Subcutaneous abdominal adipose tissue (tissue), 5 donors: ENCODE measurements at regions not wholly inside any gene's neighbourhood (a gene's known extent, or its start where the extent isn't known, plus 50 kb on each side); places are given as distances from the start of the nearest gene placed in this dataset.

Source experiments
- H3K27ac ChIP-seq: one replicate; pipeline ENCODE4 v1.7.0; 2013; ENCODE audit warnings: low read depth, mild to moderate bottlenecking, inconsistent platforms, low read length, moderate library complexity
- H3K27me3 ChIP-seq, 5 donors: one replicate each; pipeline ENCODE4 v1.7.0; 2013; ENCODE audit warnings: low read length in 5 of 5, inconsistent platforms in 1 of 5; ENCODE audit not compliant: control insufficient read depth in 5 of 5, insufficient read depth in 4 of 5
- H3K36me3 ChIP-seq, 5 donors: one replicate each; pipeline ENCODE4 v1.7.0; 2013; ENCODE audit warnings: low read length in 5 of 5; ENCODE audit not compliant: control insufficient read depth in 5 of 5, insufficient read depth in 5 of 5
- H3K4me1 ChIP-seq, 5 donors: one replicate each; pipeline ENCODE4 v1.7.0; 2013; ENCODE audit warnings: low read length in 5 of 5, mild to moderate bottlenecking in 3 of 5, moderate library complexity in 1 of 5; ENCODE audit not compliant: control insufficient read depth in 5 of 5, insufficient read depth in 5 of 5
- H3K4me3 ChIP-seq, 5 donors: one replicate each; pipeline ENCODE4 v1.7.0; 2013; ENCODE audit warnings: low read length in 5 of 5, low read depth in 1 of 5
- H3K9ac ChIP-seq, 5 donors: one replicate each; pipeline ENCODE4 v1.7.0; 2013; ENCODE audit warnings: low read length in 5 of 5, mild to moderate bottlenecking in 4 of 5, moderate library complexity in 3 of 5
- H3K9me3 ChIP-seq, 5 donors: one replicate each; pipeline ENCODE4 v1.7.0; 2013; ENCODE audit warnings: low read length in 5 of 5; ENCODE audit not compliant: control insufficient read depth in 5 of 5
- donor health status: healthy.
- donor health status: healthy.
- donor health status: healthy.
- donor health status: healthy.
- donor health status: healthy.

DNA sequence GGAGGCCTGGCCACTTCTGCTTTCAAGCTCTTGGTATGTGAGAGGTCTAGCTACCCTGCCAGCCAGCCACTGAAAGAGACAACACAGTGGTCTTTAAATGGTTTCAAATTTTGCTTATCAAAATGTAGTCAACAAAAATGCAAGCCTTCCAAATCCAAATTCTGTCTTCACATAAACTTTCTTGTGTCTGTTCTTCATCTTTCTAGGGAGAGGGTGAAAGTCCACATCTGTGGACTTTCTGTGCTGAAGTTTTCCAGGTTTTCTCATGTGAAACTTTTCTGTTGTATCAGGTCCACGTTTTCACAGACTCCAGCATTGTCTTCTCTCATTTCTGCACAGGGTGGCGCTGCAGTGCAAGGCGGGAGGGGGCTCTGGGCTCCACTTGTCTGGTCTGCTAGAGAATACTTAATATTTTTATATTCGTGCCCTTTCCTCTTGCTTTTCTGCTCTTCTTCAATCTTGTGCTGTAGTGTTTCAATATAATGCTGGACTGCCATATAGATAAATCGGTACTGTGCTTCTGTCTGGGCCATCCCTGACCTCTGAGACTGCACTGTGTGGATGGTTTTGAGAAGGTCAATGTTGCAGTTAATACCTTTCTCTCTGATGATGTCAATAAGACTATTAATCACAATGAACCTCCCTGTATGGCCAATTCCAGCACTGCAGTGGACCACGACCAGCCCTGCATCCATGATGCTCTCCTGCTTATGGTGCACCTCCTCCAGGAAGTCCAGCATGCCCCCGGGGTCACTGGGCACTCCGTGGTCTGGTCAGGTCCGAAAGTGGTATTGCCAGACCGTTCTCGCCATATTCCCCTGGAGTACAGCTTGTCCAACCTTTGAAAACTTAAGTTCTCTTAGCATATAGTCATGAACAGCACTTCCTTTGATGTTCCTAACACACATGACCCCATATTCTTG lies 161.6 kb upstream of the TNFAIP3 start:
- no peak overlapping the region for H3K4me3 ChIP-seq
- H3K9me3 ChIP-seq = no peaks in the 10 kb centered on the region
- H3K9ac ChIP-seq = no peak overlapping the region
- peaks cover 0 to 18% (median 9%) of the 10 kb centered on the region in 5 donors for H3K4me1 ChIP-seq
- H3K27me3 ChIP-seq = no peaks in the 10 kb centered on the region
- no peak overlapping the region for H3K27ac ChIP-seq
- H3K36me3 ChIP-seq = no peaks in the 10 kb centered on the region

DNA sequence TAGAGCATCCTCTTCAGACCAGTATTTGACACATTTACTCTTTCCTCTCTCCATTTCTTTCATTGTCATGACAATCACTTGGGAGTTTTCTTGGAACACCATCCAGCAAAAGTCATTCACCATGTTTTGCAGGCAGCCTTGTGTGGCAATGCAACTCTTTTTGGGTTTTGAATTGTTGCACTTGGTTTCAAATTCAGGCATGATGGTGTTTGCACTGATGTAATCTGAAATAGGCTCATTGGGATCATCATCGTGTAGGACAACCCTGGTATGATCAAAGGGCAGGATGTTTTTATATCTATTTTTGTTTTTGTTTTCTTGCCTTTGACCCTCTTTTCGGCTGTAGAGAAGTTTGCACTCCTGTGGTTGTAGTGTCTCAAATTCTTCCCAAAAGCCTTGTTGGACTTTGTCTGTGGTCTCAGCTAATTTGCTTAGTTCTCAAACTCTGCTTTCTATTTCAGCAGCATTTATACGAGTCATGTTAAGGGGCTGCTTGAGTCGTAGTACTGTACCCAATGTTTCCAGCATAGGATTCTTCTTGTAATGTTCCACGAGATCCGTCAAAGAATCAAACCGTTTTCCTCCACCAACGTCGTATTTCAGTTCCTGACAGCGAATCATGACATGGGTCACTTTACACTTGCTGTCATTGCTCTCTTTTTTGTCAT lies 160.8 kb upstream of the TNFAIP3 start:
- Histone ChIP-seq H3K9ac (no peak overlapping the region), H3K27ac (no peak overlapping the region), H3K9me3 (no peaks in the 10 kb centered on the region), H3K36me3 (no peaks in the 10 kb centered on the region), H3K4me1 (peaks cover 0 to 11% (median 9%) of the 10 kb centered on the region in 5 donors), H3K27me3 (no peaks in the 10 kb centered on the region), H3K4me3 (no peak overlapping the region)

DNA sequence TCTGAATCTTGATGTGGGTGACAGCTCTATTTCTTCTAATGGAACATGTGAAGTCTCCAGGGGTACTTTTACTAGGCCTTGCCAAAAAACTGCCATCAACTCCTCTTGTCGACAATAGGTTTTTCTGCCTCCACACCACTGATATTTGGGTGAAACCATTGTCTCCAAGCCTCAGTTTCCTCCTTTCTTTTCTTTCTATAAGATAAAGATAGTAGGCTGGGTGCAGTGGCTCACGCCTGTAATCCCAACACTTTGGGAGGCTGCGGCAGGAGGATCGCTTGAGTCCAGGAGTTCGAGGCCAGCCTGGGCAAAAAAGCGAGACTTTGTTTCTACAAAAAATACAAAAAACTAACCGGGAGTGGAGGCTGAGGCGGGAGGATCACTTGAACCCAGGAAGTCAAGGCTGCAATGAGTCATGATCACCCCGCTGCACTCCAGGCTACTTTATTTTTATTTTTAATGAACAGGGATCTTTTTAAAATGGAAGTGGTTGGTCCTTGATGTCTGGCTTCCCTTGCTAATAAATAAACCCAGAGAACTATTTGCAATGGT lies 159.9 kb upstream of the TNFAIP3 start:
- Histone ChIP-seq H3K4me3 (no peak overlapping the region), H3K36me3 (no peaks in the 10 kb centered on the region), H3K9ac (peak overlapping the region in 1 of 5 donors; percentile 17), H3K27me3 (no peaks in the 10 kb centered on the region), H3K4me1 (peaks cover 0 to 10% (median 9%) of the 10 kb centered on the region in 5 donors), H3K27ac (no peak overlapping the region), H3K9me3 (no peaks in the 10 kb centered on the region)

DNA sequence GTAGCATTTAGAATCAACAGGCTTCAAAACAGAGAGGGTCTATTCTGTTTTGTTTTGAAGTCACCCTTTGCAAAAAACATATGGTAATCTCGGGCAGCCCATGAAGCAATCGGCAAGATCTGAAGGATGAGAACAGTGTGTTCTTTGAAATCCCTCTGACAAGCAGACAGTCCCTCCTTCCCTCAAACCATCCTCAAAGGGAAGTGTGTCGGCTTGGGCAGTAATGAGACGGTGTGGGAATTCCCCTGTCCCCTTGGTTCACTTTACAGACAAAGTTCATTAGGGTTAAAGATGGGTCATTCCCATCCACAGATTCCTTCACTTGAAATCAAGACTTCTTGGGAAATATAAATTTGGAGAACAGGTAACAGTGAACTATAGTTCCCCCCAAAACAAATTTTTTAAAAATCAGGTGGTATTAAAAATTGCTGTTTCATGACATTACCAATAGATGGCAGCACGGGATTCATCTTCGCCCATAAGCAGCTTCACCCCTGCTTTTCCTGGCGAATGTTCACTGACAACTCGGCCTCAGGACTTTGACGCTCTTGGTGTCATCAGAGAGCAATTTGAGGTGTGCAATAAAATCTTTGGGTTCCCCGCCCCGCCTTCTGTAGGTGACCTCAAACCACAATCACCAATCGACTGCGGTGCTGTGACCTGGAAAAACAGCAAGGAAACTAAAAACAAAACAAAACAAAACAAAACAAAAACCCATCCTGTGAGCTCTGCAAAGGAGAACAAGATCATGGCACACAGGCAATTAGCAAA lies 159.3 kb upstream of the TNFAIP3 start:
- Histone ChIP-seq H3K4me3 (peak overlapping the region in 4 of 5 donors; percentile 16 to 47 (median 40)), H3K36me3 (no peaks in the 10 kb centered on the region), H3K27me3 (no peaks in the 10 kb centered on the region), H3K27ac (no peak overlapping the region), H3K9ac (peak overlapping the region in 1 of 5 donors; percentile 17), H3K4me1 (peaks cover 0 to 10% (median 9%) of the 10 kb centered on the region in 5 donors), H3K9me3 (no peaks in the 10 kb centered on the region)

DNA sequence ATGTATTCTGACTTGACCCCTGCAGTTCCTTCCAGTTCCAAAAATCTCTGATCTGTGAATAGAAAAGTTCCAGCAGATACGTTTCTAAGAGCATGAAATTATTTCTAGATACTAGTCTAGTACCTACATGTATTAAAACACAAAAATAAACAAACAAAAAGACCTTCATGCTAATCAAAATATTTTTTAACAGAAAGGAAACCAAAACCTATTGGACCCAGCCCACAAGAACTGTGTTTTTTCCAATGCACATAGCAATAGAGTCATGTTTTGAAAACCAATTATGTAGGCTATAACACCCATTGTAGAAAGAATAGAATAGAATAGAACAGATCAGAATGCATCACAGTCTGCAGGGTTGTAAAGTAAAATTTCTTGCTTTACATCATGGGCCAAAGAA lies 158.6 kb upstream of the TNFAIP3 start:
- H3K4me3 ChIP-seq = no peak overlapping the region
- H3K9me3 ChIP-seq = no peaks in the 10 kb centered on the region
- no peak overlapping the region for H3K9ac ChIP-seq
- H3K27me3 ChIP-seq = no peaks in the 10 kb centered on the region
- no peak overlapping the region for H3K27ac ChIP-seq
- H3K36me3 ChIP-seq = no peaks in the 10 kb centered on the region
- H3K4me1 ChIP-seq = peaks cover 0 to 10% (median 9%) of the 10 kb centered on the region in 5 donors

DNA sequence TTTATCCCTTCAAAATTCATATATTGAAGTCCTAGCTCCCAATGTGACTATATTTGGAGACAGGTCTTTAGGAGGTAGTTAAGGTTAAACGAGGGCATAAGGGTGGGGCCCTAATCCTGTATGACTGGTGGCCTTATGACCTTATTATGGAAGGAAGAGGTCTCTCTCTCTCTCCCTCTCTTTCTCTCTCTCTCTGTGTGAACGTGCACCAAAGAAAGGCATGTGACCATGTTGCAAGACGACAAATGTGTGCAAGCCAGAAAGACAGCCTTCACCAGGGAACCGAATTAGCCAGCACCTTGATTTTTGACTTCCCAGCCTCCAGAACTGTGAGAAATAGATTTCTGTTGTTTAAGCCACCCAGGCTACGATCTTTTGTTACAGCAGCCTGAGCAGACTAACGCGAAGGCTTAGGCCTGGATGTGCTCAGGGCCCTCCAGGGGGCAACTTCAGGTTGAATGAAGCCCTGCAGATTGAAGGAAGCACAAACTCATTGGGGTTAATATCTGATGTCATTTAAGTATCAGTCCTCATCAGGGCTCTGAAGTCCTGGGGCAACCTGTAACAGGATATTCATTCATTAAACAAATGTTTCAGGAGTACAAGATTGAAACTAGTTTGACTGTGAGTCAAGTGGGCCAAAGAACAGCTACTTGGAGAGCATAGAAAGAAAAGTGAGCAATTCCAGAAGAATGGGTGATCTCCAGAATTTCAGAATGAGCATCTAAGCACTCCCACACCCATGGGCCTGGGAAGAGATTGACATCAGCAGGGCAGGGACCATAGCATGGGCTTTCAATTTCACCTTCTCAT lies 157.4 kb upstream of the TNFAIP3 start:
- Histone ChIP-seq H3K36me3 (no peaks in the 10 kb centered on the region), H3K9me3 (no peaks in the 10 kb centered on the region), H3K27ac (no peak overlapping the region), H3K4me3 (no peak overlapping the region), H3K27me3 (no peaks in the 10 kb centered on the region), H3K4me1 (peaks cover 0 to 10% (median 9%) of the 10 kb centered on the region in 5 donors), H3K9ac (no peak overlapping the region)

DNA sequence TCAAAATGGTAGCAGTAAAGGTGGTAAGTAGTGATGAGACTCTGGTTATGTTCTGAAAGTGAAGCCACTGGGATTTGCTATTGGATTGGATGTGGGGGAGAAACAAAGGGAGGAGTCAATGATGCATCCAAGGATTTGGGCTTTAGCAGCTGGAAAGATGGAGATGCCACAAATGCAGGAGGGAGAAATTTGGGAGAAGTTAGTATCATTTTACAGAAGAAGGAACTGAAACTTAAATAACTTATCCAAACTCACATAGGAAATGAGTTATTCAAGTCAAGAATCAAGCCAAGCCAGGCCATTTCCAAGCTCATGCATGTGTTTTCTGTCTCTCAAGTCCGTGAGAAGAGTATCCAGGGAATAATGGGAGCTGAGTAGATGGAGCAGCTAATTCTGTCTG lies 155.1 kb upstream of the TNFAIP3 start:
- Histone ChIP-seq H3K9ac (no peak overlapping the region), H3K4me3 (no peak overlapping the region), H3K27ac (no peak overlapping the region), H3K36me3 (no peaks in the 10 kb centered on the region), H3K9me3 (no peaks in the 10 kb centered on the region), H3K4me1 (peaks cover 0 to 10% (median 9%) of the 10 kb centered on the region in 5 donors), H3K27me3 (no peaks in the 10 kb centered on the region)

DNA sequence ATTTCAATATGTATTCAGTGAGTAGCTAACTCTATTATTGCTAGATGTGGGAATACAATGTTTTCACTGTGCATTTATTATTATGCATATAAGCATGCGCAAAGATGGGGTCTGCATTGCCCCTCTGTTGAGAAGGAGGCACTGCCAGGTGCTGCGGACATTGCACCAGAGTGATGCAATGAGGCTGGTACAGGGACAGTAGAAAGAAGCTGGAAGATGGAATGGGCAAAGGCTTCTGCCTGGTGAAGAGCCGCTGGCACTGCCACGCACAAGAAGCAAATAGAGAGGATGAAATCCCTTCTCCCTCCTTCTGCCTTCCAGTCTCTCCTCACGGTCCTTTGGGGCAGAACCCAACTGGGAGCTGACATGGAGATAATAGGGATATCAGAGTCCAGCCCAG lies 154.5 kb upstream of the TNFAIP3 start:
- H3K4me3 ChIP-seq = no peak overlapping the region
- no peaks in the 10 kb centered on the region for H3K36me3 ChIP-seq
- H3K9me3 ChIP-seq = no peaks in the 10 kb centered on the region
- H3K9ac ChIP-seq = no peak overlapping the region
- H3K4me1 ChIP-seq = peaks cover 0 to 7% (median 5%) of the 10 kb centered on the region in 5 donors
- no peak overlapping the region for H3K27ac ChIP-seq
- H3K27me3 ChIP-seq = no peaks in the 10 kb centered on the region

DNA sequence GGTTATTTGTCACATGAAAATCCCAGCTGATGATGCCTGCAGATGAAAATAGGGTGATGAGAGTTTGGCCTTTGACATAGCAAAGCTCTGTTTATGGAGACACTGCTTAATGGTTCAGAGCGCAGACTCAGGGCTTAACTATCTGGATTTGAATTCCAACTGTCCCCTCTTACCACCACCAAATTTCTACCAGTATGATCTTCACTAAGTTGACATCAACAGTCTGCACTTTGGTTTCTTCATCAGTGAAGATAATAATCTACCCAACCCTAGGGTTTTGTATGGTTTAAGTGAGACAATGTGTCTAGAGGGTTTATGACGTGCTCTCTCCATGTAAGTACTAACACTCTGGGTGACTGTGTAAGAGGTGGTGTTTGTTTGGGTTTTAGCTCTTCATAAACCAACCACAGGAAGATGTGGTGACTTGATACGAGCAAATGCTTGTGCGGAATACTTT lies 151.4 kb upstream of the TNFAIP3 start:
- Histone ChIP-seq H3K4me1 (no peaks in the 10 kb centered on the region), H3K9me3 (no peaks in the 10 kb centered on the region), H3K36me3 (no peaks in the 10 kb centered on the region), H3K9ac (no peak overlapping the region), H3K27me3 (no peaks in the 10 kb centered on the region), H3K4me3 (no peak overlapping the region), H3K27ac (no peak overlapping the region)
